Bronchial epithelial cell (primary cell): ENCODE measurements at regions not wholly inside any gene's neighbourhood (a gene's known extent, or its start where the extent isn't known, plus 50 kb on each side); places are given as distances from the start of the nearest gene placed in this dataset.

ENCODE experiments used
- DNase-seq: peaks from one replicate; pipeline ENCODE4 v3.0.0-alpha.2; 2010; ENCODE audit warnings: low read depth
- FAIRE-seq: peaks from 2 replicates; lab custom pipeline; 2011; peaks lifted over from hg19 to GRCh38; lab: Jason Lieb, UNC
- H3K27me3 ChIP-seq: 2 replicates; pipeline ENCODE4 v1.5.1; 2011; ENCODE audit warnings: low read length; ENCODE audit not compliant: control insufficient read depth, insufficient read depth
- H3K36me3 ChIP-seq: 2 replicates; pipeline ENCODE4 v1.5.1; 2011; ENCODE audit warnings: low read length; ENCODE audit not compliant: control insufficient read depth, insufficient read depth
- H3K4me3 ChIP-seq: 2 replicates; pipeline ENCODE4 v1.5.1; 2011; ENCODE audit warnings: mild to moderate bottlenecking, low read depth, low read length, control low read depth
- TF ChIP-seq, protein P1 (sequence below): IDR thresholded peaks from 2 replicates; pipeline ENCODE4 v1.5.1; 2011; ENCODE audit warnings: mild to moderate bottlenecking, moderate library complexity, low read length, control low read depth, inconsistent platforms; ENCODE audit not compliant: insufficient read depth, severe bottlenecking

DNA sequence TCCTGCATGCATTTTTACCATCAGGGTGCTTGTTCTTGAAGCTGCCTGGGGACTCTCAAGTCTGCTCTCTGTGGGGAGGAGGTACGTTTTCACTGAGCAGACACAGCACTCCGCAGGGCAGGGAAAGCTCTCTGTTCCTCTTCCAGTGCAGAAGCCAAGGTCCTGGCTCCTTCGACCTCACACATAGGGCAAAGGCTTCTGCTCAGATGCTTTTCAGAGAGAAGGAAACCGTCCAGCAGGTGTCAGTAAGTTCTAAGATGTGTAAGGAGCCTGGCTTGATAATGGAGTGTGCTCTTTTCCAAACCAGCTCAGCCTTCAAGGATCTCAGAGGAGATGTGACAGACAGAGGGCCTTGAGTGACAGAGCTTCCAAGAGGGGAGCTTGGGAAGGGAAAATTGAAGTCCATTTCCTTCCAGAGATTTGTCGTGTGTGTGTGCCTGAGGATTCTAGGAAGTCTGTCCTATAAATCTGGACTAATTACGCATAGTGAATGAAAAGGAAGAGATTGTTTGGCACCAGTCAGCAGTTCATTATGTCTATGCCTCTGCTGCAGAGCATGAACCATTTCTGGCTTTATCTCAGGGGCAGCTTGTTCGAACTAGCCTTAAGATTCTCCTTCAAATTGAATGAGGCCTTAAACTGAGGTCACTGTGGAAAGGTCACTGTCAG lies 67.3 kb upstream of the UPP2 start:
- FAIRE-seq (peak; percentile 18), DNase-seq (peak; percentile 70)
- Histone ChIP-seq H3K4me3 (no peak overlapping the region), H3K36me3 (no peaks in the 10 kb centered on the region), H3K27me3 (no peaks in the 10 kb centered on the region)
- TF ChIP-seq, protein P1, sequence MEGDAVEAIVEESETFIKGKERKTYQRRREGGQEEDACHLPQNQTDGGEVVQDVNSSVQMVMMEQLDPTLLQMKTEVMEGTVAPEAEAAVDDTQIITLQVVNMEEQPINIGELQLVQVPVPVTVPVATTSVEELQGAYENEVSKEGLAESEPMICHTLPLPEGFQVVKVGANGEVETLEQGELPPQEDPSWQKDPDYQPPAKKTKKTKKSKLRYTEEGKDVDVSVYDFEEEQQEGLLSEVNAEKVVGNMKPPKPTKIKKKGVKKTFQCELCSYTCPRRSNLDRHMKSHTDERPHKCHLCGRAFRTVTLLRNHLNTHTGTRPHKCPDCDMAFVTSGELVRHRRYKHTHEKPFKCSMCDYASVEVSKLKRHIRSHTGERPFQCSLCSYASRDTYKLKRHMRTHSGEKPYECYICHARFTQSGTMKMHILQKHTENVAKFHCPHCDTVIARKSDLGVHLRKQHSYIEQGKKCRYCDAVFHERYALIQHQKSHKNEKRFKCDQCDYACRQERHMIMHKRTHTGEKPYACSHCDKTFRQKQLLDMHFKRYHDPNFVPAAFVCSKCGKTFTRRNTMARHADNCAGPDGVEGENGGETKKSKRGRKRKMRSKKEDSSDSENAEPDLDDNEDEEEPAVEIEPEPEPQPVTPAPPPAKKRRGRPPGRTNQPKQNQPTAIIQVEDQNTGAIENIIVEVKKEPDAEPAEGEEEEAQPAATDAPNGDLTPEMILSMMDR, result peak; percentile 70

DNA sequence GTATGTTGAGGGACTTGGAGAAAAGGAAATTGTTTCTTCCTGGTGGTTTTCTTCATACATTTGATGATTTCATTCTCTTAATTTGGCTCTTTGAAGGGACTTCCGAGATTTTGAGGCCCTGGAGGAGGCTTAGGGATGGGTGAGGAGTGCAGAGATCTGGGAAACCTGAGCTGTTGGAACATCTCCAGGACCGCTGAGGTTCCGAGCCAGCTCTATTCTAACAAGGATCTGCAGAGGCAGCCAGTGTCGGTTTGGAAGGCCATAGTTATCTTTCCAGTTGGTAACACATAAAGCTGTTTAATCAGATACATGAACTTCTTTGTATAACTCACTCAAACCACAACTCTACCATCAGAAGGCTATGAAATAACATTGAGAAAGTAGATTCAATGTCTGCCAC lies 70.3 kb upstream of the UPP2 start:
- TF ChIP-seq, protein P1, result no peak
- DNase-seq, result no peak
- no peak for FAIRE-seq
- H3K36me3 ChIP-seq, result no peaks in the 10 kb centered on the region
- H3K4me3 ChIP-seq, result no peak overlapping the region
- no peaks in the 10 kb centered on the region for H3K27me3 ChIP-seq

DNA sequence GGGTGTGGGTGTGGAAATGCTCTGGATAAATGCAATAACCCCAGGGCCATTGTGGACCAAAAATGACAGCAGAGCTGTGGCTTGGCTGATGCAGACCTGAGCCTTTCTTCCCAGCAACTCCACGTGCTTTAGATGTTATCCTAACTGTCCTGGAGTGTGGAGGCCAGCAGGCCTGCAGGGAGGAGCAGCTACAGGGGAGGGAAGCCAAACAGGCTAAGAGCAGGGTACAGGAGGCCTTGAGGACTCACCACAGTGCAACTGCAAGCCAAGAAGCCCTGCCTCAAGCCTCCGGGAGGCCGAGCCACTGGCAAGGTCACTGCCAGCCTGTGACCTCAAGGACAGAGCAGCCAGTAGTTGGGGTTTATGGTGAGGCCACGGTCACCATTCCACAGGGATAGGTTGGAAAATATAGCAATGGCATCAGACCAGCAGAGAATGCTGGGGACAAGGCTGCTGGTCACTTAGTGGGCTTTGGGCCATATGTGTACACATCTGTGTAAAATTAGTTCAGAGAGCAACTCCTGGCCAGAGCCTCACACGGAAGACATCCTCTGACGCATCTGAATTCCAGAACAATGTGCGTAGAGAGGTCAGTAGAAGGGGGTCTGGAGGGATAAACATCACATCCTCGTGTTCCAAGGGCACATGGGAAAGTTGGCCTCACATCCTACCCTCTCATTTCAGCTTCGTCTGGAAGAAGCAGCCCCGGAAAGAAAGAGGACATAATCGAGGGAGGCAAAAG lies 76.2 kb upstream of the UPP2 start:
- H3K36me3 ChIP-seq, result no peaks in the 10 kb centered on the region
- no peaks in the 10 kb centered on the region for H3K27me3 ChIP-seq
- H3K4me3 ChIP-seq, result no peak overlapping the region
- DNase-seq, result no peak
- TF ChIP-seq, protein P1, result no peak
- peak; percentile 47 for FAIRE-seq

DNA sequence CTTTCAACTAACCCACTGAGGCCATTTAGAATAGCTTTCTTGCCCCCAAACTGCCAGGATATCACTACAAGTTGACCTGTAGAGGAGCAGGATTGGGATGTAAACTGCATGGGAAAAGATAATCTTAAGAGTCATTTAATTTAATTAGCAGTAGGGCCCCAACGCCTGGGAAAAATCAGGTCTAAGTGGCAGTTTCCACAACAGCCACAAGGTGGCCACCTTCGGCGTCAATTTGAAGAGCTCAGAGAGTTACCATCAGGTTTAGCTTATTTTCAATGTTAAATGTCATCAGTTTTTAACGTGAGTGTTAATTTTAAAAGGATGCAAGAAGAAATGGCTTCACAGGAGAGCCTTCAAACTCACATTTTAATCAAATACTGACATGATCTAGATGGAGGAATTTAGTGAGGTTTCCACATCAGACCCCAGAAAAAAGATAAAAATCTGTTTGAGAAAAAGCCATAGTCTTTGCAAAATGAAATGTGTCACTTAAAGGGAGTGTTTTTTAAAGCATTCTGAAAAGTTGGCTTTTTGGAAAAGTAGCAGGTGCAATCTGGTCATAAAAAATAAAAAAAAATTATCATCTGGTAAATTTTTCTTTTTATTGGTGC lies 77.3 kb upstream of the UPP2 start:
- peak; percentile 48 for DNase-seq
- H3K27me3 ChIP-seq, result no peaks in the 10 kb centered on the region
- no peaks in the 10 kb centered on the region for H3K36me3 ChIP-seq
- FAIRE-seq, result no peak
- no peak overlapping the region for H3K4me3 ChIP-seq
- TF ChIP-seq, protein P1, result peak; percentile 71

DNA sequence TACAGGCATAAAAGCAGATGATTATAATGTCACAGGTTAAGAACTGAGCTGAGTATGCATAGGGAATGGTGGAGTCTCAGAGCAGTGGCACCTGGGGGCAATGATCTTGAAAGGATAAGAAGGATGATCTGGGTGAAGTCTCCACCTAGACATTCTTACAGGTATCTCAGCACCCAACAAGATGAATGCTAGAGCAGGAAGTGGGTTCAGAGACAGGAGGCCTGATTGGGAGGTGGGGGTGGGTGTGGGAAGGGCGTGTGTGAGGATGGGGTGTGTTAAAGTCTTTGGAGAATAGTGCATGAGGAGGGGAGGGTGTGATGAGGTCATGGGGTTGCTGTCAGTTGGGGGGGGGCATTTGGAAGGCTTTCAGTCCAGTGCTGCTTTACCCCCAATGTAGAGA lies 78.8 kb upstream of the UPP2 start:
- no peak for FAIRE-seq
- no peaks in the 10 kb centered on the region for H3K27me3 ChIP-seq
- no peak for DNase-seq

More for the DNA sequence above, 78.8 kb upstream of the UPP2 start:
- Histone ChIP-seq H3K4me3 (no peak overlapping the region), H3K36me3 (no peaks in the 10 kb centered on the region)
- TF ChIP-seq, protein P1, result no peak
